ENCODE measurements at regions not wholly inside any gene's neighbourhood (a gene's known extent, or its start where the extent isn't known, plus 50 kb on each side); places are given as distances from the start of the nearest gene placed in this dataset.

DNA sequence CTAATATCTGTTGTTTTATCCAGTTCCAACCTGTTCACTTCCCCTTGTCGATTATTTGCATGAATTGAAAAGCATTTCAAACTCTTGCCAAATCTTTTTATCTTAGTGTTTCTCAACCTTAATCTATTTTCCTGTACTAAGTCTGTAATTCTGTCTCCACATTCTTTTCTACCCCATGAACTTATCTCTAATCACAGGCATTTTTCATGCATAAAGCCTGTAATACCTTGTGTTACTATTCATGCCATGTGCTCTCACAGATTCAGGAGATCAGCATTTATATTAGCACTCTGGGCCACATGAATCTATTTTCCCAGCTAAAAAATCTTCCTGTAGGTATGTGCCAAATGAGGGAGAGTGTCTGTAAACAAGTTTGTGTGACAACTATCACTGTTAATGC is 1360.9 kb downstream of the STIM2 start:
- TF ChIP-seq, protein P1, sequence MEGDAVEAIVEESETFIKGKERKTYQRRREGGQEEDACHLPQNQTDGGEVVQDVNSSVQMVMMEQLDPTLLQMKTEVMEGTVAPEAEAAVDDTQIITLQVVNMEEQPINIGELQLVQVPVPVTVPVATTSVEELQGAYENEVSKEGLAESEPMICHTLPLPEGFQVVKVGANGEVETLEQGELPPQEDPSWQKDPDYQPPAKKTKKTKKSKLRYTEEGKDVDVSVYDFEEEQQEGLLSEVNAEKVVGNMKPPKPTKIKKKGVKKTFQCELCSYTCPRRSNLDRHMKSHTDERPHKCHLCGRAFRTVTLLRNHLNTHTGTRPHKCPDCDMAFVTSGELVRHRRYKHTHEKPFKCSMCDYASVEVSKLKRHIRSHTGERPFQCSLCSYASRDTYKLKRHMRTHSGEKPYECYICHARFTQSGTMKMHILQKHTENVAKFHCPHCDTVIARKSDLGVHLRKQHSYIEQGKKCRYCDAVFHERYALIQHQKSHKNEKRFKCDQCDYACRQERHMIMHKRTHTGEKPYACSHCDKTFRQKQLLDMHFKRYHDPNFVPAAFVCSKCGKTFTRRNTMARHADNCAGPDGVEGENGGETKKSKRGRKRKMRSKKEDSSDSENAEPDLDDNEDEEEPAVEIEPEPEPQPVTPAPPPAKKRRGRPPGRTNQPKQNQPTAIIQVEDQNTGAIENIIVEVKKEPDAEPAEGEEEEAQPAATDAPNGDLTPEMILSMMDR (IDR thresholded peaks at IDR 0.05), result no peak
- no peak for TF ChIP-seq POLR2A (IDR thresholded peaks at IDR 0.05)

Measured in body of pancreas (tissue), 4 donors.